ENCODE measurements at regions not wholly inside any gene's neighbourhood (a gene's known extent, or its start where the extent isn't known, plus 50 kb on each side); places are given as distances from the start of the nearest gene placed in this dataset.

DNA sequence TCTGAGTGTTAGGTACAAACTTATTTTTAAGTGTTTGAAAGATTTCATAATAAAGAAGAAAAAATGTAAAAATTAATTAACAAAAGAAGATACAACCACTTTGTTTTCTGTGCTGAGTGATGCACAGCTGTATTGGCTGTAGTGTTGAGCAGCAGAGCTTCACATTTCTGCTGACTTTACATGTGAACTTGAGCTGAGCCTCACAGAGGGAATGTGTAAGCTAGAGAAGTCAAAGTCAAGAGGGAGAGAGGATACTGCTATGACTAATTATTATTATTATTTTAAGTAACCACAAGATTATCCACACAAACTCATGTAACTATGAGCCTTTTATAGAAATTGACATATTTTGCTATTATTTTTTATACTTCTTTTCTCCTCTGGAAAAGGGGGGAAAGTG lies 159.1 kb upstream of the ZSWIM2 start:
- TF ChIP-seq GABPA (IDR thresholded peaks at IDR 0.05; ENCODE audit: low read depth) (no peak), SPI1 (IDR thresholded peaks at IDR 0.05; ENCODE audit: borderline replicate concordance, low read depth) (no peak), CTCF (IDR thresholded peaks at IDR 0.05; ENCODE audit: insufficient read depth, low read length) (no peak), POLR2AphosphoS5 (IDR thresholded peaks at IDR 0.05; ENCODE audit: low read depth) (no peak)
- TF ChIP-seq, protein P1, sequence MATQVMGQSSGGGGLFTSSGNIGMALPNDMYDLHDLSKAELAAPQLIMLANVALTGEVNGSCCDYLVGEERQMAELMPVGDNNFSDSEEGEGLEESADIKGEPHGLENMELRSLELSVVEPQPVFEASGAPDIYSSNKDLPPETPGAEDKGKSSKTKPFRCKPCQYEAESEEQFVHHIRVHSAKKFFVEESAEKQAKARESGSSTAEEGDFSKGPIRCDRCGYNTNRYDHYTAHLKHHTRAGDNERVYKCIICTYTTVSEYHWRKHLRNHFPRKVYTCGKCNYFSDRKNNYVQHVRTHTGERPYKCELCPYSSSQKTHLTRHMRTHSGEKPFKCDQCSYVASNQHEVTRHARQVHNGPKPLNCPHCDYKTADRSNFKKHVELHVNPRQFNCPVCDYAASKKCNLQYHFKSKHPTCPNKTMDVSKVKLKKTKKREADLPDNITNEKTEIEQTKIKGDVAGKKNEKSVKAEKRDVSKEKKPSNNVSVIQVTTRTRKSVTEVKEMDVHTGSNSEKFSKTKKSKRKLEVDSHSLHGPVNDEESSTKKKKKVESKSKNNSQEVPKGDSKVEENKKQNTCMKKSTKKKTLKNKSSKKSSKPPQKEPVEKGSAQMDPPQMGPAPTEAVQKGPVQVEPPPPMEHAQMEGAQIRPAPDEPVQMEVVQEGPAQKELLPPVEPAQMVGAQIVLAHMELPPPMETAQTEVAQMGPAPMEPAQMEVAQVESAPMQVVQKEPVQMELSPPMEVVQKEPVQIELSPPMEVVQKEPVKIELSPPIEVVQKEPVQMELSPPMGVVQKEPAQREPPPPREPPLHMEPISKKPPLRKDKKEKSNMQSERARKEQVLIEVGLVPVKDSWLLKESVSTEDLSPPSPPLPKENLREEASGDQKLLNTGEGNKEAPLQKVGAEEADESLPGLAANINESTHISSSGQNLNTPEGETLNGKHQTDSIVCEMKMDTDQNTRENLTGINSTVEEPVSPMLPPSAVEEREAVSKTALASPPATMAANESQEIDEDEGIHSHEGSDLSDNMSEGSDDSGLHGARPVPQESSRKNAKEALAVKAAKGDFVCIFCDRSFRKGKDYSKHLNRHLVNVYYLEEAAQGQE (IDR thresholded peaks at IDR 0.05; ENCODE audit: insufficient replicate concordance, low read depth) = no peak
- H3K27ac ChIP-seq (replicated peaks) = no peak overlapping the region
- H3K4me3 ChIP-seq (replicated peaks; ENCODE audit: insufficient read depth, low read length) = no peak overlapping the region
- no peak for DNase-seq (ENCODE audit: low read depth in 1 of 2, low spot score in 1 of 2)
- no peaks in the 10 kb centered on the region for H3K27me3 ChIP-seq (ENCODE audit: insufficient read depth, poor library complexity, severe bottlenecking)

DNA sequence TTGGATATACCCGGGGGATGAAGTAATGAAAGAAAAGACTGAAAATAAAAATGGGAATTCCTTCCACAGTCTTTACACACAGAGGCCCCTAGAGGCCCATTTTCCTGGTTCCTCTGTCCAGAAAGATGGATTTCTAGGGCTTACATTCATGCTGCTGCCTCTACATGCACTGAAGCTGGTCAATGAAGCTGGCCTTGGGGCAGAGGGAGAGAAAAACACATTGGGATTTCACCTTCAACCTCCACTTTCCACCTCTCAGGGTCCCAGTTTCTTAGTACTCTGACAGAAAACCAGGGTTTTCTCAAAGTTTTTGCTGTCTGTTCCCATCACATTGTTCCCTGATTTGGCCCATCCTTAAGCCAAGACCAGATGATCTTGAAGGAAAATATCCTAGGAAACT lies 154.6 kb upstream of the ZSWIM2 start:
- TF ChIP-seq POLR2AphosphoS5 (IDR thresholded peaks at IDR 0.05; ENCODE audit: low read depth) (no peak), GABPA (IDR thresholded peaks at IDR 0.05; ENCODE audit: low read depth) (no peak), SPI1 (IDR thresholded peaks at IDR 0.05; ENCODE audit: borderline replicate concordance, low read depth) (no peak), CTCF (IDR thresholded peaks at IDR 0.05; ENCODE audit: insufficient read depth, low read length) (no peak)
- TF ChIP-seq, protein P1 (IDR thresholded peaks at IDR 0.05; ENCODE audit: insufficient replicate concordance, low read depth) = no peak
- Histone ChIP-seq H3K4me3 (replicated peaks; ENCODE audit: insufficient read depth, low read length) (no peak overlapping the region), H3K27me3 (ENCODE audit: insufficient read depth, poor library complexity, severe bottlenecking) (no peaks in the 10 kb centered on the region), H3K27ac (replicated peaks) (no peak overlapping the region)
- DNase-seq (ENCODE audit: low read depth in 1 of 2, low spot score in 1 of 2) = no peak

DNA sequence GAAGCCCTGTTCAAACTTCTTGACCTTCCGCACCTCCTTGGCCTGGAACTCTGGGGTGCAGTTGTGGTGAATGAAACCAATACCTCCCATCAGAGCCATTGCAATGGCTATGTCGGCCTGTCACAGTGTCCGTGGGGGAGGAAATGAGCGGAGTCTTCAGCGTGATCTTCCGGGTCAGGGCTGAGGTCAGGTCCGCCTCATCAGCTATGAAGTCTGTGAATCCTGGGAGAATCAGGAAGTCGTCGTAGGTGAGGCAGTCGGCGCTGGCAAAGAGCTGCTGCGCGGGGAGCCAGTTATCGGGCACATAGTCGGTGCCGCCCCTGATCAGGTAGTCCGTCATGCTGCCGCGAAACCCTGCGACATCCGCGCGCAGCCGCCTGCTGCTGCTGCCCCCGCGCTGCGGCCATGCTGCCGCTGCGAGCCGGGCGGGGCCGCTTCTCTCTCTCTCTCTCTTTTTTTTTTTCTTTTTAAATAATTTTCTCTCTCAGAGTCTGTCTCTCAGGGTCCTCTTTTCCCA lies 154.1 kb upstream of the ZSWIM2 start:
- no peak for DNase-seq (ENCODE audit: low read depth in 1 of 2, low spot score in 1 of 2)
- no peak overlapping the region for H3K4me3 ChIP-seq (replicated peaks; ENCODE audit: insufficient read depth, low read length)
- H3K27me3 ChIP-seq (ENCODE audit: insufficient read depth, poor library complexity, severe bottlenecking) = no peaks in the 10 kb centered on the region
- TF ChIP-seq, protein P1 (IDR thresholded peaks at IDR 0.05; ENCODE audit: insufficient replicate concordance, low read depth) = no peak
- TF ChIP-seq SPI1 (IDR thresholded peaks at IDR 0.05; ENCODE audit: borderline replicate concordance, low read depth) (no peak), GABPA (IDR thresholded peaks at IDR 0.05; ENCODE audit: low read depth) (no peak), CTCF (IDR thresholded peaks at IDR 0.05; ENCODE audit: insufficient read depth, low read length) (no peak), POLR2AphosphoS5 (IDR thresholded peaks at IDR 0.05; ENCODE audit: low read depth) (no peak)
- no peak overlapping the region for H3K27ac ChIP-seq (replicated peaks)
